ENCODE measurements at regions not wholly inside any gene's neighbourhood (a gene's known extent, or its start where the extent isn't known, plus 50 kb on each side); places are given as distances from the start of the nearest gene placed in this dataset.

DNA sequence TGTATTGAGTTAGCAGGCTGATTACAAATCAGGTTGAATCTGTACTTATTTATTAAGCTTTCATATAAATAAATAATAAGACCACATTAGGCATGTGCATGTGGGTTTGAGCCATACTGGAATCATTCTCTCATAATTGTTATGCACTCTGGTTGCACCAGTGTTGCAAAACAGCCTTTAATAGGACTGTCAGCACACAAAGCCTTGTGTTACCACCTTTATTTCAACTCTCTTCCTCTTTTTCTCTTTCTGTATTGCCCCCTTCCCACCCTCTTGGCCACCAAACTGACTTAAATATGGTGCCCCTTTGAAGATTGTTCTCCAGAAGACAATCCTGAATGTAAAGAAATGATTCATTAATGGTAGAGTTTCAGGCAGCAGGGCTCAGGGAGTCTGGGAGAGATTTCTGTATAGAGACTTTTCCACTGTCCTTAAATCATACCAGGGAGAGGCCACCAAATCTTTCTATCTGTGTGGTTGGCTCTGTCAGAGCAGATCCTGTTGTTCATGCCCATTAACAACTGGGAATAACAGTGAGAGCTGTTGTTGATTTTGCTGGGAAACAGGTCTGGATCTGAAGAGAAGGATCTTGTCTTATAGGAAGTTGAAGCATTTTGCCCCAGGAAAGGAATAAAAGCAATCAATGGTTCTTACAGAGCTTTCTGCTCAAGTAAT lies 131.6 kb upstream of the SOX4 start:
- TF ChIP-seq, protein P1, sequence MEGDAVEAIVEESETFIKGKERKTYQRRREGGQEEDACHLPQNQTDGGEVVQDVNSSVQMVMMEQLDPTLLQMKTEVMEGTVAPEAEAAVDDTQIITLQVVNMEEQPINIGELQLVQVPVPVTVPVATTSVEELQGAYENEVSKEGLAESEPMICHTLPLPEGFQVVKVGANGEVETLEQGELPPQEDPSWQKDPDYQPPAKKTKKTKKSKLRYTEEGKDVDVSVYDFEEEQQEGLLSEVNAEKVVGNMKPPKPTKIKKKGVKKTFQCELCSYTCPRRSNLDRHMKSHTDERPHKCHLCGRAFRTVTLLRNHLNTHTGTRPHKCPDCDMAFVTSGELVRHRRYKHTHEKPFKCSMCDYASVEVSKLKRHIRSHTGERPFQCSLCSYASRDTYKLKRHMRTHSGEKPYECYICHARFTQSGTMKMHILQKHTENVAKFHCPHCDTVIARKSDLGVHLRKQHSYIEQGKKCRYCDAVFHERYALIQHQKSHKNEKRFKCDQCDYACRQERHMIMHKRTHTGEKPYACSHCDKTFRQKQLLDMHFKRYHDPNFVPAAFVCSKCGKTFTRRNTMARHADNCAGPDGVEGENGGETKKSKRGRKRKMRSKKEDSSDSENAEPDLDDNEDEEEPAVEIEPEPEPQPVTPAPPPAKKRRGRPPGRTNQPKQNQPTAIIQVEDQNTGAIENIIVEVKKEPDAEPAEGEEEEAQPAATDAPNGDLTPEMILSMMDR (IDR thresholded peaks at IDR 0.05; ENCODE audit: insufficient read depth, low read depth, low read length): no peak
- no peak for TF ChIP-seq EZH2 (IDR thresholded peaks at IDR 0.05; ENCODE audit: insufficient read depth, low read length)

Data from astrocyte (in vitro differentiated cells and primary cell).